NCI-H2196 (cell line): ENCODE measurements at regions not wholly inside any gene's neighbourhood (a gene's known extent, or its start where the extent isn't known, plus 50 kb on each side); places are given as distances from the start of the nearest gene placed in this dataset.
"Not testable (repeated sequence)": the region's sequence is repeated elsewhere in the genome, so short reads cannot be mapped to it uniquely, and the experiment has no call there.

Source experiments
- DNase-seq: peaks from one replicate; lab custom pipeline; 2025; ENCODE audit not compliant: unreplicated experiment; lab: John Stamatoyannopoulos, UW

- DNase-seq, result no peak
These were observed 368.7 kb upstream of the MIS18BP1 start for GRCh38 chr14:45621731-45622130.

GRCh38 chr14:45619831-45620230 lies 366.8 kb upstream of the MIS18BP1 start:
- DNase-seq, result no peak

GRCh38 chr14:45610318-45610717 lies 357.3 kb upstream of the MIS18BP1 start:
- no peak for DNase-seq

GRCh38 chr14:45587142-45587541 lies 334.1 kb upstream of the MIS18BP1 start:
- no peak for DNase-seq

GRCh38 chr14:45559626-45560025 lies 306.6 kb upstream of the MIS18BP1 start:
- DNase-seq, result no peak

- no peak for DNase-seq
These were observed 305.2 kb upstream of the MIS18BP1 start for GRCh38 chr14:45558183-45558582.

GRCh38 chr14:45553981-45554380 lies 301.0 kb upstream of the MIS18BP1 start:
- DNase-seq, result no peak

GRCh38 chr14:45551240-45551820 lies 298.3 kb upstream of the MIS18BP1 start:
- not testable (repeated sequence) for DNase-seq

- no peak for DNase-seq
These were observed 278.0 kb upstream of the MIS18BP1 start for GRCh38 chr14:45531022-45531421.

GRCh38 chr14:45526715-45527549 lies 273.9 kb upstream of the MIS18BP1 start:
- DNase-seq, result peak; percentile 29

GRCh38 chr14:45519766-45520165 lies 266.8 kb upstream of the MIS18BP1 start:
- no peak for DNase-seq

- no peak for DNase-seq
These were observed 239.9 kb upstream of the MIS18BP1 start for GRCh38 chr14:45492876-45493275.

- DNase-seq, result no peak
These were observed 238.9 kb upstream of the MIS18BP1 start for GRCh38 chr14:45491914-45492313.

GRCh38 chr14:45486599-45486998 lies 233.6 kb upstream of the MIS18BP1 start:
- no peak for DNase-seq

- no peak for DNase-seq
These were observed 214.0 kb upstream of the MIS18BP1 start for GRCh38 chr14:45467023-45467422.

GRCh38 chr14:45434221-45434620 lies 181.2 kb upstream of the MIS18BP1 start:
- no peak for DNase-seq

- peak; percentile 39 for DNase-seq
These were observed 173.8 kb upstream of the MIS18BP1 start for GRCh38 chr14:45426685-45427282.

- no peak for DNase-seq
These were observed 153.9 kb upstream of the MIS18BP1 start for GRCh38 chr14:45406942-45407341.

- DNase-seq, result no peak
These were observed 148.1 kb upstream of the MIS18BP1 start for GRCh38 chr14:45400950-45401640.

GRCh38 chr14:45400509-45400908 lies 147.5 kb upstream of the MIS18BP1 start:
- no peak for DNase-seq

- no peak for DNase-seq
These were observed 128.1 kb upstream of the MIS18BP1 start for GRCh38 chr14:45381091-45381490.

GRCh38 chr14:45377166-45377565 lies 124.2 kb upstream of the MIS18BP1 start:
- DNase-seq, result no peak
